Transverse colon (tissue), 4 donors: ENCODE measurements at regions not wholly inside any gene's neighbourhood (a gene's known extent, or its start where the extent isn't known, plus 50 kb on each side); places are given as distances from the start of the nearest gene placed in this dataset.

Source experiments
- EP300 ChIP-seq: sonication (generic); formaldehyde crosslinking; IDR thresholded peaks from one replicate; pipeline ENCODE4 v1.6.1; 2017; ENCODE audit warnings: antibody characterized with exemption, low read depth
- POLR2A ChIP-seq: fragments of 450-650 bp; IDR thresholded peaks from one replicate; pipeline ENCODE4 v1.6.1; 2016; ENCODE audit warnings: antibody characterized with exemption, mild to moderate bottlenecking, moderate library complexity
- POLR2AphosphoS5 ChIP-seq, 3 donors: sonication (generic); formaldehyde crosslinking; IDR thresholded peaks; one replicate each; pipeline ENCODE4 v1.6.1; 2016; ENCODE audit warnings: antibody characterized with exemption in 3 of 3
- TF ChIP-seq, protein P1 (sequence below), 5 experiments: fragments of 200-600 bp in 3 of 5; fragments of 450-650 bp in 2 of 5; sonication (generic) in 3 of 5; IDR thresholded peaks; 1 replicate in 2 of 5; 2 replicates in 3 of 5; pipeline ENCODE4 v1.5.1; 2016 to 2017; ENCODE audit warnings: antibody characterized with exemption in 5 of 5, inconsistent platforms in 3 of 5, mild to moderate bottlenecking in 2 of 5, moderate library complexity in 1 of 5

DNA sequence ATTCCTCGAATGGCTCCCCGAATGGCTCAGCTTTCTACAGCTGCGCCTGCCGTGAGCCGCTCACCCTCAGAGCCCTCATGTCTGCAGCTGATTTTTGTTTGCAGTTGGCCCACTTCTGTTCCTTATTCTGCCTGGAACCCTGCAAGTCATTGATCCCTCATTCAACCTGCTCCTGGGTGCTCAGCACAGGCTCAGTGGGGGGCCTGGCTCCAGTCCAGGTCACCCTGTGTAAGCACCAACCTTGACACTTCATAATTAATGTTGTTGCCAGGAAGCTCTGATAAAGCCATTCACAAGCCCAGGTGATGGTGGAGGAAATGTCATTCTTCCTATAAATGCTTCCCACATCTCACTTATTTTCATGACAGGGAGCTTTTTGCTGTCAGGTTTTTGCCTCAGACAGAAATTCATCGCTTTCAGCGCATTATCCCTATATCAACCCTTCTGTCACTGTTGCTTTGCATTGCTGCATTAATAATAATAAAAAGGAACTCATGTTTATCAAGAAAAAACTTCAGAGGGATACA, 85.7 kb downstream of the F11 start:
- TF ChIP-seq, protein P1, sequence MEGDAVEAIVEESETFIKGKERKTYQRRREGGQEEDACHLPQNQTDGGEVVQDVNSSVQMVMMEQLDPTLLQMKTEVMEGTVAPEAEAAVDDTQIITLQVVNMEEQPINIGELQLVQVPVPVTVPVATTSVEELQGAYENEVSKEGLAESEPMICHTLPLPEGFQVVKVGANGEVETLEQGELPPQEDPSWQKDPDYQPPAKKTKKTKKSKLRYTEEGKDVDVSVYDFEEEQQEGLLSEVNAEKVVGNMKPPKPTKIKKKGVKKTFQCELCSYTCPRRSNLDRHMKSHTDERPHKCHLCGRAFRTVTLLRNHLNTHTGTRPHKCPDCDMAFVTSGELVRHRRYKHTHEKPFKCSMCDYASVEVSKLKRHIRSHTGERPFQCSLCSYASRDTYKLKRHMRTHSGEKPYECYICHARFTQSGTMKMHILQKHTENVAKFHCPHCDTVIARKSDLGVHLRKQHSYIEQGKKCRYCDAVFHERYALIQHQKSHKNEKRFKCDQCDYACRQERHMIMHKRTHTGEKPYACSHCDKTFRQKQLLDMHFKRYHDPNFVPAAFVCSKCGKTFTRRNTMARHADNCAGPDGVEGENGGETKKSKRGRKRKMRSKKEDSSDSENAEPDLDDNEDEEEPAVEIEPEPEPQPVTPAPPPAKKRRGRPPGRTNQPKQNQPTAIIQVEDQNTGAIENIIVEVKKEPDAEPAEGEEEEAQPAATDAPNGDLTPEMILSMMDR (IDR thresholded peaks at IDR 0.05), result no peak
- no peak for TF ChIP-seq EP300
- TF ChIP-seq POLR2AphosphoS5 (IDR thresholded peaks at IDR 0.05), result no peak
- no peak for TF ChIP-seq POLR2A
